Psoas muscle (tissue), 7 donors: ENCODE measurements at regions not wholly inside any gene's neighbourhood (a gene's known extent, or its start where the extent isn't known, plus 50 kb on each side); places are given as distances from the start of the nearest gene placed in this dataset.

Source experiments
- ATAC-seq, 4 donors: fragments of 200-7000 bp; cut with Tn5 transposase; one replicate each; pipeline ENCODE4 v1.9.1; 2020; ENCODE audit warnings: moderate library complexity in 3 of 4, mild to moderate bottlenecking in 2 of 4
- DNase-seq, 2 donors: peaks; one replicate each; pipeline ENCODE4 v3.0.0-alpha.2; 2020
- H3K27ac ChIP-seq: fragments of 200-600 bp; one replicate; pipeline ENCODE4 v1.8.0; 2022
- H3K27me3 ChIP-seq, 3 donors: fragments of 200-600 bp in 1 of 3; one replicate each; pipeline versions ENCODE4 v1.6.1 to v1.8.0; 2013 to 2022; ENCODE audit warnings: low read length in 2 of 3, mild to moderate bottlenecking in 2 of 3, moderate library complexity in 1 of 3; ENCODE audit not compliant: insufficient read depth in 3 of 3
- H3K36me3 ChIP-seq, 2 donors: fragments of 200-600 bp in 1 of 2; one replicate each; pipeline versions ENCODE4 v1.6.1 to v1.8.0; 2013 to 2022; ENCODE audit warnings: low read depth in 1 of 2, mild to moderate bottlenecking in 1 of 2, moderate library complexity in 1 of 2; ENCODE audit not compliant: insufficient read depth in 1 of 2
- H3K4me1 ChIP-seq: fragments of 200-600 bp; one replicate; pipeline ENCODE4 v1.8.0; 2022
- H3K4me3 ChIP-seq: fragments of 200-600 bp; one replicate; pipeline ENCODE4 v1.8.0; 2022; ENCODE audit warnings: mild to moderate bottlenecking
- H3K9me3 ChIP-seq: fragments of 200-600 bp; one replicate; pipeline ENCODE4 v1.8.0; 2022
- WGBS, 3 donors: extraction: QIAGEN DNeasy Blood & Tissue Kit; methylation state at CpG; one replicate each; pipeline versions ENCODE4 v1.1.6 to v1.1.7; 2013; 5-methylcytosine and 5-hydroxymethylcytosine counted together
- intact Hi-C, 2 donors: fragments of 100-400 bp; cut with DNase I; formaldehyde crosslinking; loops; one replicate each; pipeline versions ENCODE4 v1.11.0 to v1.14.2; 2022
- TF ChIP-seq, protein P1 (sequence below): fragments of 200-600 bp; IDR thresholded peaks from one replicate; pipeline ENCODE4 v1.8.0; 2022; ENCODE audit warnings: antibody characterized with exemption
- donor health status: healthy with polysubstance abuse.
- donor health status: DM: no; HTN: no; CAD: no; lungs with moderate emphysema.
- donor health status: Bipolar disorder and iron deficiency.
- donor health status: healthy.
- donor health status: DM: yes; HTN: yes; CAD: no.
- donor health status: DM: no; HTN: no; CAD: no.
- donor health status: DM: yes; HTN: yes; CAD: no.

DNA sequence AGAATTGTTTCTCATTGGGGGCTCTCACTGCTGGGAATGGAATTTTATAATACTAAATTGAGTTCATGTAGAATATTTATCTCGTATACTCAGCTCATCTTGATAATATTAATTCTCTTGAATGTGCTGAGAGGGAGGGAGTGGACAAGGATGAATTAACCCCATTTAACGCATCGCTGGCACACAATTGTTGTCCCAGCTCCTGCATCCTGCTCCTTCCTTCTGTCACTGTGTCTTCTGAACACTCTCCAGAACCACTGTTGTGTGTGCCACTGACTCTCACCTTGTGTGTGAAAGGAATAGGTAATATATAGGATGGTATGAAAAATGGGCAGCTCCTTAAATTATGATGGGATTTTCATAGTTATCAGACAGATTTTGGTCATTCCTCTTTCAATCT lies 267.3 kb downstream of the MTRR start:
- no peak for DNase-seq
- TF ChIP-seq, protein P1, sequence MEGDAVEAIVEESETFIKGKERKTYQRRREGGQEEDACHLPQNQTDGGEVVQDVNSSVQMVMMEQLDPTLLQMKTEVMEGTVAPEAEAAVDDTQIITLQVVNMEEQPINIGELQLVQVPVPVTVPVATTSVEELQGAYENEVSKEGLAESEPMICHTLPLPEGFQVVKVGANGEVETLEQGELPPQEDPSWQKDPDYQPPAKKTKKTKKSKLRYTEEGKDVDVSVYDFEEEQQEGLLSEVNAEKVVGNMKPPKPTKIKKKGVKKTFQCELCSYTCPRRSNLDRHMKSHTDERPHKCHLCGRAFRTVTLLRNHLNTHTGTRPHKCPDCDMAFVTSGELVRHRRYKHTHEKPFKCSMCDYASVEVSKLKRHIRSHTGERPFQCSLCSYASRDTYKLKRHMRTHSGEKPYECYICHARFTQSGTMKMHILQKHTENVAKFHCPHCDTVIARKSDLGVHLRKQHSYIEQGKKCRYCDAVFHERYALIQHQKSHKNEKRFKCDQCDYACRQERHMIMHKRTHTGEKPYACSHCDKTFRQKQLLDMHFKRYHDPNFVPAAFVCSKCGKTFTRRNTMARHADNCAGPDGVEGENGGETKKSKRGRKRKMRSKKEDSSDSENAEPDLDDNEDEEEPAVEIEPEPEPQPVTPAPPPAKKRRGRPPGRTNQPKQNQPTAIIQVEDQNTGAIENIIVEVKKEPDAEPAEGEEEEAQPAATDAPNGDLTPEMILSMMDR: no peak
- H3K27ac ChIP-seq: no peak overlapping the region
- WGBS, 3 donors: 76 to 86% (median 83%) methylated on average over 3 of the region's 3 CpGs
- intact Hi-C loops: no loop called here
- ATAC-seq: no peak
- H3K36me3 ChIP-seq: no peaks in the 10 kb centered on the region
- H3K27me3 ChIP-seq: no peaks in the 10 kb centered on the region
- no peaks in the 10 kb centered on the region for H3K4me1 ChIP-seq
- no peak overlapping the region for H3K4me3 ChIP-seq
- no peaks in the 10 kb centered on the region for H3K9me3 ChIP-seq

- Histone ChIP-seq H3K27me3 (no peaks in the 10 kb centered on the region), H3K9me3 (no peaks in the 10 kb centered on the region), H3K4me1 (no peaks in the 10 kb centered on the region), H3K36me3 (no peaks in the 10 kb centered on the region), H3K27ac (no peak overlapping the region), H3K4me3 (no peak overlapping the region)
- 61 to 72% (median 68%) methylated on average over 2 of the region's 2 CpGs for WGBS, 3 donors
- no peak for ATAC-seq
- TF ChIP-seq, protein P1: no peak
- intact Hi-C loops: no loop called here
- no peak for DNase-seq
These were observed 269.1 kb downstream of the MTRR start for GRCh38 chr5:8137941-8138550.

GRCh38 chr5:8138884-8139283 lies 269.9 kb downstream of the MTRR start:
- WGBS, 3 donors: 61 to 69% (median 65%) methylated on average over 5 of the region's 5 CpGs
- DNase-seq: no peak
- ATAC-seq: no peak
- intact Hi-C loops: no loop called here
- Histone ChIP-seq H3K4me1 (no peaks in the 10 kb centered on the region), H3K9me3 (no peaks in the 10 kb centered on the region), H3K4me3 (no peak overlapping the region), H3K27me3 (no peaks in the 10 kb centered on the region), H3K27ac (no peak overlapping the region), H3K36me3 (no peaks in the 10 kb centered on the region)
- TF ChIP-seq, protein P1: no peak

- Histone ChIP-seq H3K9me3 (no peaks in the 10 kb centered on the region), H3K27ac (no peak overlapping the region), H3K4me1 (no peaks in the 10 kb centered on the region), H3K4me3 (no peak overlapping the region), H3K36me3 (no peaks in the 10 kb centered on the region), H3K27me3 (no peaks in the 10 kb centered on the region)
- ATAC-seq: no peak
- DNase-seq: no peak
- whole genome bisulfite sequencing, 3 donors: 81 to 89% (median 85%) methylated on average over 1 of the region's 1 CpG
- intact Hi-C loops: no loop called here
- TF ChIP-seq, protein P1: no peak
These were observed 281.8 kb downstream of the MTRR start for GRCh38 chr5:8150791-8151190.

DNA sequence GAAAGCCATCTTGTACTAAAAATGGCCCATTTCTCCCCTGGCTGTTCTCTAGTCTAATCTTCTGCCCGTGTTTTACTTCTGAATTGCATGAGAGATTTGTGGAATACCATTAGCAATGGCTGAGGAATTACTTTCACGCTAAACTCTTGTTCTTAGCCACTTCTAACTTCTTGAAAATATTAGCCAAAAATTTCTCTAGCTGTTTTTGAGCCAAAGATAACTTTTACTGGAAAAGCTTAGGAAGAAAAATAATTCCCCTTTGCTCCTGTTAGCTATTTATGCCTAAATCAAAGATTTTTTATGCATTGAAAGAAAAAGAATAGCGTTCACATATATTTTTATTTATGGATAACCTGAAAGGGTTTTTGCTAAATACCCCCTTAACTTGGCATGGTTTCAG lies 287.8 kb downstream of the MTRR start:
- Histone ChIP-seq H3K4me1 (no peaks in the 10 kb centered on the region), H3K4me3 (no peak overlapping the region), H3K36me3 (no peaks in the 10 kb centered on the region), H3K27ac (no peak overlapping the region), H3K27me3 (no peaks in the 10 kb centered on the region), H3K9me3 (no peaks in the 10 kb centered on the region)
- 65 to 75% (median 66%) methylated on average over 3 of the region's 3 CpGs for WGBS, 3 donors
- intact Hi-C loops: no loop called here
- TF ChIP-seq, protein P1: no peak
- ATAC-seq (no peak), DNase-seq (no peak)
